ENCODE measurements at regions not wholly inside any gene's neighbourhood (a gene's known extent, or its start where the extent isn't known, plus 50 kb on each side); places are given as distances from the start of the nearest gene placed in this dataset.
"Not testable (repeated sequence)": the region's sequence is repeated elsewhere in the genome, so short reads cannot be mapped to it uniquely, and the experiment has no call there.

DNA sequence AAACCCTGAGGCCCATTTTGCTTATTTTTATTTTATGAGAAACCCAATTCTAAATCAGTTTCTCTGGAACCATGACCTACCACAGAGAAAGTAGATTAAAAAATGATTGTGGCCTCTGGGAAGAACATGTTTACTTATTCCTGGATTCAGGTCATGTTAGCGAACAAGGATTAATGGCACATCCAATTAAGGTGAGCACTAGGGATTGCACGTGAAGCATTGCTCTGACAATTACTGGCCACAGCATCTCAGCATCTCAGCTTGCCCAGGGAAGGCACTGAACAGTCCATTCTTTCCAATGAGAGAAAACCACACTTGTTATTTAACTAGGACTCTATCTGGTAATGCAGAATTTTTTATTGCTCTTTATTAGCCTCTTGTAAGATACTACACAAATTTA lies 119.8 kb downstream of the ZNF330 start:
- no peak for DNase-seq (ENCODE audit: low spot score)

DNA sequence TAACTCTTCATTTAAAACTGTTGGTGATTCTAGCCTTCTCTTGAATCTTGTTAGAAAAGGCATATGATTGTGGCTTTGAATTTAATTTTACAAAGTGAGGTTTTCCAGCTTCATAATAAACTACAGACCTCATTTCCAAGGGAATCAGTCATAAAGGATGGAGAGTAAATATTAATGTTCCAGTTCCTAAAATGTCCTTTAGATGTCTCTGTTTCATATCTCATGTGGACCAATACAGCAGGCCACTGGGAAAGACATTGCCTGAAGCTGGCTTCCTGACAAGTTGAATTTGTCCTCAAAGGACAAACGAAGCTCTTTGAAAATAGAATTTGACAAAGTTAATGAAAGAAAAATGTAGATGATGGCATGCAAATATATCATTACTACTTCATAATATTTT lies 125.4 kb downstream of the ZNF330 start:
- peak; percentile 57 for DNase-seq (ENCODE audit: low spot score)

DNA sequence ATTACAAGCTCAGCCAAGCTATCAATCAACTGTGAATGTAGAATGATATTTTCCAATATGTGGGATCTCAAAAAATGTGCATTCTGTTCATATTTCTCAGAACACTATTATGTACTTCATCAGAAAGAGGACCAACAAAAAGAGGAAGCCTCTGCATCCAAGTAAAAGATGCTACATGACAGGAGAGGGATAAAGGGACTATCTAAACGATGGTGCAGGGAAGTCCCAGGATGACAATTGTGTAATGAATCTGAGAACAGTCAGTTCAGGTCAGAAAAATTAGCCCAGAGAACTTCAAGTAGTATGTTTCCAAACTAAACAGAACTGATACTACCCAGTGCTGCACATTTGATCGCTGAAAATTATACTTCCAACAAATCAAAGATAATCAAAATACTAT lies 127.0 kb downstream of the ZNF330 start:
- DNase-seq (ENCODE audit: low spot score), result no peak

- no peak for DNase-seq (ENCODE audit: low spot score)
These were observed 127.4 kb downstream of the ZNF330 start for GRCh38 chr4:141348125-141348524.

DNA sequence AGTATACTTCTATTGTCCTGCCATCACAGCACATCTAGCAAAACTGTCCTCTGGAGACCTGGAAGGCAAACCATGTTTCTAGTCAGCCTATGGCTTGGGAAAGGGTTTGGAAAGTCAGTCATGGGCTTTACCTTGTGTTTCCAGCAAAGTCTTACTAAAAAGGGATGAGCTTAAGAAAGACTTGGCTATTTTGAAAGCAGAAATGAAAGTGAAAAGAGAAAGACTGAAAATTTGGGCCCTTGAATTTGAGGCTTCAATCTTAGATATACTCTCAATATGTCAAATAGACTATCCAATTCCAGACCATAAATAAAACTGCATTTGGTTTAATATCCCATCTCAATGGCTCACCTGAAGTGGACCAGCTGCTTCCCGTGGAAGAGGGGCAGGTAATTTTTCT lies 127.9 kb downstream of the ZNF330 start:
- DNase-seq (ENCODE audit: low spot score), result no peak

DNA sequence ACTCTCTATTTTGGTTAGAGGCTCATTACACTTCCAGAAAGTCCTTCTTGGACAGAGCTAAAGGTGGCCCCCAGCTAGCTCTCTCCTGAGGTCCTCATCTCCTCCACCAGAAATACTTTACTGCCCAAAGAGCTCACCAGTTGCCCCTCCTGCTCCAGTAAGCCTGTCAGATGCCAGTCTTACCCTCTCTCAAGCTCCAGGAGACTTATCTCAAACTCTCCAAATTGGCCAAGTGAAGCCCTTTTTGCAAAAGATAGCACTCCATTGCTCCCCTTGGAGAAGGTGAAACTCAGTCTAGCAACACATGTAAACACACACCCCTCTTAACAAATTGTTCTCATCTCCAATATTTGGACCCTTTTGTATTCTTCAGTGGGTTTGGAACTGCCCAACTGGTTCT lies 128.5 kb downstream of the ZNF330 start:
- no peak for DNase-seq (ENCODE audit: low spot score)

DNA sequence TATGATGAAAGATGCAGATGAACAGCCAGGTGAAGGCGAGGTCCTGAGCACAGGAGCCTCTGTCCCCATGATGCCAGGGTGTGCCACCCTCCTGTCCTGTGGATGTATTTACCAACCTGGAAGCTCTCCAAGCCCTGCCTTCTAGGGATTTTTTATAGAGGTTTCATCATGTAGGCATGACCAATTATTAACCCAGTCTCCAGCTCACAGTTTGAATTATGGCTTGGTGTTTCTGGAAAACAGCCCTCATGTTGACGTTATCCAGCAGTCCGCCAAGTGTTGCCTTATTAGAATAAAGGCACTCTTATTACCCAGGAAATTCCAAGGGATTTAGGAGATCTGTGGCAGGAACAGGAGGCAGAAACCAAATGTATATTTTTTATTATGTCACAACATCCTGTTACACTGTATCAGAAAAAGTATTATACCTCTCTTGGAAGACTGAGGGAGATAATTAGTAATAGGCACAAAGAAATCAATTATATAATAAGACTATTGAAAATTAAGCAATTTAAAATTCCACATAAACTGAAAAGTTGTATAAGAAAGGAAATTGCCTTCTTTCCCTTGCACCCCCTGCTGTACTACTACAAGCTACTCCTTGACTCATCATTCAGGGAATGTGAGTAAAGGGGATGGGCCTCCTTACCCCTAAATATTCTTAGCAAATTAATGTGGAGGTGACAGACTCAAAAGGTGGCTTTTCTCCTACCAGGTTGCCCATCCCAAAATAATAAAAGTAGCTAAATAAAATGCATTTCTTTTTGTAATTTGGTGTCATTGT lies 129.6 kb downstream of the ZNF330 start:
- peak; percentile 94 for DNase-seq (ENCODE audit: low spot score)

DNA sequence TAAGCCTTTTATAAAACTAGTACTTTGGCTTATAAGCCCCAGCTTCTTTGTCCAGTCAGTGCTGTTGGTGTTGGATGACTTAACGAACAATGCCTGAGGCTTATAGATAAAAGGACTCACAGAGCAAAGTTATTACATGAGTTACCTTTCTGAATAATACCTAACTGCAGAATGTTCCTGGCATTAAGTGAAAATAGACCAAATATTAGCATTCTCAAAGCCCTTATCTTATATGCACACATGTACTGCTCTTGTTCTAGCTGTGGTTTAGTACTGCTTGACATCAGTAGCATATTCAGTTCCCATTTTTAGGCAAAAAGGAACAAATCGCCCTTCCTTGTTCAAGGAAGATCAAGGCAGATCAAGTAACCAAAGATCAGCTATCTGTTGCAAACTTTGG lies 131.6 kb downstream of the ZNF330 start:
- DNase-seq (ENCODE audit: low spot score), result no peak

DNA sequence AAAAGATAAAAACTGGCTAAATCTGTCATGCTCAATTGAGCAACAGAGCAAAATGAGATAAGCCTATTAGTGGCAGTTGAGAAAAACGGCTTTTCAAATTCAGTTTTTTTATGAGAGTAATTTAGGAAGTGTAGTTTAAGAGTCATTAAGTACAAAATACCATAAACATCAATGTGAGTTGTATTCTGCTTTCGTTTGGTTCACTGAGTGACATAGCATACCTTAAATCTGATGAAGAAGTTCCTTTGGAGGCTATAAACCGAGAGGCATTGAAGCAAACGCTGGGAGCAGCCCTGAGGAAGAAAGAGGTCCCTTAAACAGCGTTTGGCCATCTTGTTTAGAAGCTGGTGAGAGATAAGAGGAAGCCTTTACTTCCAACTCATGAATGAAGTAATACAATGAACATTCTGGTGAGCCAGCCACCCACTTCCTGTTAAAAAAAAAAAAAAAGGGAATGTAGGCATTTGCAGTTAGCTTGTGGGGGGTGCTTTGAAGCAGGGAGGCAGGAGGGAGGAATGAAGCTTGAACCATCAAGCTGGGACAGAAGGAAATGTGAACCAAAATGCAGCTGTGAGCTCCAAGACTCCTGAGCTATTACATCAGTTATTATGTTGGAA lies 132.3 kb downstream of the ZNF330 start:
- DNase-seq (ENCODE audit: low spot score), result peak; percentile 73

GRCh38 chr4:141356321-141356962 lies 135.7 kb downstream of the ZNF330 start:
- no peak for DNase-seq (ENCODE audit: low spot score)

DNA sequence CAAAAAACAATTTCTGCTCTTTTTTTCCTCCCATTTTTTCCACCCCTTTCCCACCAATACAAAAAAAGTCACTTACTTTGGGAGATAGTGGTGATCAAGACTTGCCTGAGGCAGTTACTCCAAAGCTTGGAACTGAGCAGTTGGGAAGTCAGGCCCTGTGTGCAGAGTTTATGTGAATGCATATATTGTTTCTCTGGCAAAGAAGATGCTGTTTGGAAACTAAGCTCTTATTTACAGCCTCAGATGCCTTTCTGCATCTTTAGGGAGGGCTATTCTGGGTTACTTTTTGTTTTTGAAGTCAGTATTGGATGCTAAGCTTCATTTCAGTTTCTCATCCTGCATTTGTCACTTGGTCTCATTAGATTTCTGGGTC lies 136.3 kb downstream of the ZNF330 start:
- no peak for DNase-seq (ENCODE audit: low spot score)

GRCh38 chr4:141368241-141368640 lies 147.5 kb downstream of the ZNF330 start:
- DNase-seq (ENCODE audit: low spot score), result not testable (repeated sequence)

DNA sequence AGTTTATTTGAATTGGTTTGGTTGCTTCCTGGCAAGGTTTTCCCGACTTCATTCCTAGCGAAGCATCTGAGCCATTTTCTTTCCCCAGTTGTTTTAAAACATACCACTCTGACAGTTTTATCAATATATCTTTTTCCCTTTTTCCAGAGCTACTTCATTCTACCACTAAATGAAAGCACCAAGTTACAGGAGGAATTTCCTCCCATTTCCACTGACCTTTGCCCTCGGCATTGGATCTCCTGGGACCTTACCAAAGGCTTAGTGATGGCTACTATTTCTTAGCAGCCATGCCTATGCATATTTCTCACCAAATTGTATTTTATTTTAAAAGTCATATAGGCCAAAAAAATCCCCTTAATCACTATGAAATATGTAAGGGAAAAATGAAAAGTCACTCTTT lies 150.5 kb downstream of the ZNF330 start:
- no peak for DNase-seq (ENCODE audit: low spot score)

GRCh38 chr4:141375855-141376254 lies 155.2 kb downstream of the ZNF330 start:
- peak; percentile 92 for DNase-seq (ENCODE audit: low spot score)

GRCh38 chr4:141376769-141377168 lies 156.1 kb downstream of the ZNF330 start:
- DNase-seq (ENCODE audit: low spot score), result no peak

GRCh38 chr4:141387299-141387698 lies 166.6 kb downstream of the ZNF330 start:
- no peak for DNase-seq (ENCODE audit: low spot score)

DNA sequence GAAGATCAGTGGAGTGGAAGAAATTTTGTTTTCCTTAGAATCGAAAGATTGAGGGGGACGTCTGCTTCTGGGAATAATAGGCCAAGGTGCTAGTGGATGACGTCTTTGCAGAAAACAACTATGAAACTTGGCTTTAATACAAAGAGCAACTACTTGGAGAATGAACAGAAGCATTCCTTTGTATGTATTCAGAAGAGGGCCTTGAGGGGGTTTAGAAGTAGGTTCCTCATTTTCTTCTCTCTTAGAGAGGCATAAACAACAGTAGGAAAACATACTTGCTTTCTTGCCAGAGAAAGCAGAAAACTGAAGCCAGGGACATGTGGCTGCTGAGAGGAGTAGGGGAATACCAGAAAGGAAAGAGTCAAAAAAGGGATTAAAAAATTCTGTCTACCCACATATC lies 167.8 kb downstream of the ZNF330 start:
- no peak for DNase-seq (ENCODE audit: low spot score)

- no peak for DNase-seq (ENCODE audit: low spot score)
These were observed 169.0 kb downstream of the ZNF330 start for GRCh38 chr4:141389649-141390048.

GRCh38 chr4:141390571-141390970 lies 169.9 kb downstream of the ZNF330 start:
- DNase-seq (ENCODE audit: low spot score), result no peak

DNA sequence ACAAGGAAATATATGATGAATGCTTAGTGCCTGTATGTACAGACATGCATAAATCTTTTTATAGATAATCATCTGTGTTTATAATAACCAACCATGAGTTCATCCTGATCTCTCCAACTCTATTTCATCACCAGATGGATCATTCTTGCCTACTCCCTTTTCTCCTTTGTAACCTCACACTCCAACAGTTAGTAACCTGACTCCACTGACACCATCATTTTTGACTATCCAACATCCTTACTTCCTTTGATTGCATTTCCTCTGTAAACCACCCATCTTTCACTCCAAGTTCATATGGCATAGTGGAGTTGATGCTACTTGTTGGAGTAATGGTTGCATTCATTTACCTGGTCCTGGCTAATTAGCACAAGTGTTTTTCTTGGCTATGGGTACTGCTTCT lies 170.6 kb downstream of the ZNF330 start:
- DNase-seq (ENCODE audit: low spot score), result no peak

DNA sequence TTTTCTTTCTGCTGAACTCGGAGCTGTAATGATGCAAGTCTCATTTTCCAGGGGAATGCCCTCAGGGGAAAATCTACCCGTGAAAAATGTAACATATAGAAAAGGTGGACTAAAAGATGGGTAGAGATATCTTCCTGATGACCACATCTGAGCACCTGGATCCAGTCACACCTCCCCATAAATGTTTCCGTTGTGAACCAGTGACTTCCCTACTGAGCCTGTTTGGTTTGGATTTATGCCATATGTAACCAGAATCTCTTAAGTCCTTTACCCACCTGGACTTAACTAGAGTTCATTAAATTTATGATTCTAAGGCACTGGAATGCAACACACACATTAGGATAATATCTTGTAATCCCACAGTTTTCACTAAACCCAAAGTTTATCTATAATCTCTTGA lies 171.1 kb downstream of the ZNF330 start:
- peak; percentile 46 for DNase-seq (ENCODE audit: low spot score)

DNA sequence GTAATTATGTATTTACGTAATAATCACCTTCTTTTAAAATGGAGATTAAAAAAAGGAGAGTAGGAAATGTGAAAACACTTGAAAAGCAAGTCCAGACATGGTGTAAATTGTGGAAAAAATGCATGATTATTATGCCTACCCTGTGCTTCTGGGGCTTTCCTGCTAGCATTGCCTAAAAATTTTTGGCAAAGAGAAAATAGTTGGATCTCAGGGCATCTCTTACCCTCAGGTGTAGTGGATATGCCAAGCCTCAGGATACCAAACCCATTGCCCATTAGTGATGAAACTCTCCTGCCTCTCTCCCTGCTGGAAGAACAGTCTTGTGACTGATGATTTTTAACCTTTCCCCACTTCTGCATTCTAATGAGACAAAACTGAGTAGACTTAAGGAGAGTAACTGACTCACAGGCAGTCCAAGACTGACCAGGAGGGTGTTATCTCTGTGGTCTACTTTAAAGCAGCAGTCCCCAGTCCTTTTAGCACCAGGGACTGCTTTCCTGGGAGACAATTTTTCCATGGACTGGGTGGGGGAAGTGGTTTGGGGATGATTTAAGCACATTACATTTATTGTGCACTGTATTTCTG lies 174.6 kb downstream of the ZNF330 start:
- no peak for DNase-seq (ENCODE audit: low spot score)

GRCh38 chr4:141395919-141396318 lies 175.2 kb downstream of the ZNF330 start:
- no peak for DNase-seq (ENCODE audit: low spot score)
